Neural cell (in vitro differentiated cells): ENCODE measurements at regions not wholly inside any gene's neighbourhood (a gene's known extent, or its start where the extent isn't known, plus 50 kb on each side); places are given as distances from the start of the nearest gene placed in this dataset.

ENCODE experiments used
- H2AFZ ChIP-seq: fragments of 200-600, 300-800 bp; sonication (generic), shearing (Covaris generic); 2 replicates; pipeline ENCODE4 v1.6.0; 2014; ENCODE audit warnings: low read depth, mild to moderate bottlenecking, antibody characterized with exemption, low read length, moderate library complexity
- H3F3A ChIP-seq: fragments of 200-600 bp; shearing (Covaris generic); 2 replicates; pipeline ENCODE4 v1.6.1; 2016; ENCODE audit warnings: mild to moderate bottlenecking, moderate library complexity, mixed read lengths, antibody characterized with exemption, low read length; ENCODE audit not compliant: insufficient read depth, poor library complexity, severe bottlenecking
- H3K27ac ChIP-seq: fragments of 200-600, 300-800 bp; sonication (generic), shearing (Covaris generic); 2 replicates; pipeline ENCODE4 v1.5.1; 2014; ENCODE audit warnings: mild to moderate bottlenecking, low read length, moderate library complexity
- H3K27me3 ChIP-seq: fragments of 300-800, 200-600 bp; sonication (generic), shearing (Covaris generic); 2 replicates; pipeline ENCODE4 v1.6.0; 2014; ENCODE audit warnings: mild to moderate bottlenecking, low read depth, low read length, moderate library complexity; ENCODE audit not compliant: insufficient read depth
- H3K36me3 ChIP-seq: fragments of 300-800, 200-600 bp; sonication (generic), shearing (Covaris generic); 2 replicates; pipeline ENCODE4 v1.5.1; 2014; ENCODE audit warnings: mild to moderate bottlenecking, antibody characterized with exemption, low read length, moderate library complexity; ENCODE audit not compliant: insufficient read depth
- H3K4me2 ChIP-seq: fragments of 300-800, 200-600 bp; sonication (generic), shearing (Covaris generic); 2 replicates; pipeline ENCODE4 v1.6.0; 2014; ENCODE audit warnings: mild to moderate bottlenecking, low read length
- H3K4me3 ChIP-seq: fragments of 300-800, 200-600 bp; sonication (generic), shearing (Covaris generic); 2 replicates; pipeline ENCODE4 v1.5.1; 2014; ENCODE audit warnings: mild to moderate bottlenecking, low read length, moderate library complexity
- H3K79me2 ChIP-seq: fragments of 200-600 bp; shearing (Covaris generic); replicated peaks from 2 replicates; pipeline ENCODE4 v1.6.0; 2014; ENCODE audit warnings: mild to moderate bottlenecking, low read length, moderate library complexity; ENCODE audit not compliant: insufficient read depth
- H3K9ac ChIP-seq: fragments of 300-800, 200-600 bp; sonication (generic), shearing (Covaris generic); 2 replicates; pipeline ENCODE4 v1.6.1; 2016; ENCODE audit warnings: mild to moderate bottlenecking, low read length, mixed read lengths
- H3K9me2 ChIP-seq: fragments of 200-600 bp; shearing (Covaris generic); 2 replicates; pipeline ENCODE4 v1.6.1; 2016; ENCODE audit warnings: mild to moderate bottlenecking, low read length, mixed read lengths; ENCODE audit not compliant: insufficient read depth
- H3K9me3 ChIP-seq: fragments of 200-600, 300-800 bp; sonication (generic), shearing (Covaris generic); 2 replicates; pipeline ENCODE4 v1.6.1; 2016; ENCODE audit warnings: mild to moderate bottlenecking, mixed run types, low read length, moderate library complexity, mixed read lengths
- H4K20me1 ChIP-seq: fragments of 200-600 bp; shearing (Covaris generic); 2 replicates; pipeline ENCODE4 v1.6.1; 2016; ENCODE audit warnings: mild to moderate bottlenecking, mixed run types; ENCODE audit not compliant: insufficient read depth
- CTCF ChIP-seq: fragments of 450-650 bp; IDR thresholded peaks from 2 replicates; pipeline ENCODE4 v1.5.1; 2014; ENCODE audit warnings: antibody characterized with exemption, mild to moderate bottlenecking, moderate library complexity; ENCODE audit not compliant: poor library complexity, severe bottlenecking
- EP300 ChIP-seq: fragments of 450-650 bp; conservative IDR thresholded peaks from 2 replicates; pipeline ENCODE4 v1.6.1; 2014; ENCODE audit warnings: antibody characterized with exemption, mild to moderate bottlenecking, moderate library complexity; ENCODE audit not compliant: poor library complexity, severe bottlenecking
- POLR2AphosphoS5 ChIP-seq: IDR thresholded peaks from 2 replicates; pipeline ENCODE4 v1.6.1; 2012
- RAD21 ChIP-seq: fragments of 450-650 bp; conservative IDR thresholded peaks from 2 replicates; pipeline ENCODE4 v1.6.1; 2014; ENCODE audit warnings: antibody characterized with exemption, mild to moderate bottlenecking, moderate library complexity
- REST ChIP-seq: IDR thresholded peaks from 2 replicates; pipeline ENCODE4 v1.6.1; 2012; ENCODE audit warnings: borderline replicate concordance
- SMC3 ChIP-seq: fragments of 450-650 bp; conservative IDR thresholded peaks from 2 replicates; pipeline ENCODE4 v1.6.1; 2014; ENCODE audit warnings: antibody characterized with exemption, mild to moderate bottlenecking, moderate library complexity; ENCODE audit not compliant: poor library complexity
- TAF1 ChIP-seq: IDR thresholded peaks from 2 replicates; pipeline ENCODE4 v1.6.1; 2012; ENCODE audit warnings: low read depth

GRCh38 chr3:164677317-164677716 is 401.0 kb downstream of the SI start:
- H3K36me3 ChIP-seq: no peaks in the 10 kb centered on the region
- H3K4me2 ChIP-seq: no peak overlapping the region
- no peaks in the 10 kb centered on the region for H3K79me2 ChIP-seq
- no peak overlapping the region for H3K4me3 ChIP-seq
- no peak overlapping the region for H2AFZ ChIP-seq
- H3K27ac ChIP-seq: no peak overlapping the region
- no peaks in the 10 kb centered on the region for H3K27me3 ChIP-seq
- H3K9me3 ChIP-seq: no peaks in the 10 kb centered on the region
- no peak for TF ChIP-seq REST
- no peak for TF ChIP-seq SMC3
- no peak for TF ChIP-seq POLR2AphosphoS5
- no peak for TF ChIP-seq TAF1
- TF ChIP-seq RAD21: no peak
- no peak for TF ChIP-seq EP300
- no peaks in the 10 kb centered on the region for H3K9me2 ChIP-seq
- no peak overlapping the region for H3K9ac ChIP-seq
- no peaks in the 10 kb centered on the region for H3F3A ChIP-seq
- H4K20me1 ChIP-seq: no peaks in the 10 kb centered on the region

GRCh38 chr3:164673738-164674137 is 404.6 kb downstream of the SI start:
- TF ChIP-seq TAF1 (no peak), CTCF (no peak), EP300 (no peak), SMC3 (no peak), REST (no peak), POLR2AphosphoS5 (no peak), RAD21 (no peak)
- Histone ChIP-seq H3K9ac (no peak overlapping the region), H3K27ac (no peak overlapping the region), H4K20me1 (no peaks in the 10 kb centered on the region), H3K79me2 (no peaks in the 10 kb centered on the region), H3K9me3 (no peaks in the 10 kb centered on the region), H3K4me2 (no peak overlapping the region), H2AFZ (no peak overlapping the region), H3K36me3 (no peaks in the 10 kb centered on the region), H3F3A (no peaks in the 10 kb centered on the region), H3K27me3 (no peaks in the 10 kb centered on the region), H3K9me2 (no peaks in the 10 kb centered on the region), H3K4me3 (no peak overlapping the region)
